Adipocyte (in vitro differentiated cells): ENCODE measurements at regions not wholly inside any gene's neighbourhood (a gene's known extent, or its start where the extent isn't known, plus 50 kb on each side); places are given as distances from the start of the nearest gene placed in this dataset.

Source experiments
- DNase-seq: peaks from one replicate; pipeline ENCODE4 v3.0.0-alpha.2; 2015; ENCODE audit warnings: low read depth
- H3K27me3 ChIP-seq: replicated peaks from 2 replicates; pipeline ENCODE4 v1.7.0; 2013; ENCODE audit warnings: mild to moderate bottlenecking, low read length, moderate library complexity; ENCODE audit not compliant: control insufficient read depth, insufficient read depth
- H3K36me3 ChIP-seq: 2 replicates; pipeline ENCODE4 v1.7.0; 2013; ENCODE audit warnings: low read length, mild to moderate bottlenecking, moderate library complexity; ENCODE audit not compliant: control insufficient read depth, insufficient read depth, severe bottlenecking
- H3K4me1 ChIP-seq: 2 replicates; pipeline ENCODE4 v1.7.0; 2013; ENCODE audit warnings: mild to moderate bottlenecking, low read length, moderate library complexity; ENCODE audit not compliant: control insufficient read depth, insufficient read depth
- H3K4me3 ChIP-seq: 2 replicates; pipeline ENCODE4 v1.7.0; 2013; ENCODE audit warnings: mild to moderate bottlenecking, low read length, moderate library complexity
- H3K9ac ChIP-seq: 2 replicates; pipeline ENCODE4 v1.7.0; 2013; ENCODE audit warnings: mild to moderate bottlenecking, low read length, moderate library complexity
- H3K9me3 ChIP-seq: 2 replicates; pipeline ENCODE4 v1.7.0; 2013; ENCODE audit warnings: mild to moderate bottlenecking, low read length, moderate library complexity; ENCODE audit not compliant: control insufficient read depth

GRCh38 chr2:12831016-12831415, 114.3 kb downstream of the TRIB2 start:
- H3K36me3 ChIP-seq: no peaks in the 10 kb centered on the region
- H3K9ac ChIP-seq: no peak overlapping the region
- no peak for DNase-seq
- H3K4me3 ChIP-seq: no peak overlapping the region
- no peaks in the 10 kb centered on the region for H3K4me1 ChIP-seq
- H3K27me3 ChIP-seq: no peaks in the 10 kb centered on the region
- H3K9me3 ChIP-seq: no peaks in the 10 kb centered on the region

- Histone ChIP-seq H3K9me3 (no peaks in the 10 kb centered on the region), H3K9ac (no peak overlapping the region), H3K36me3 (no peaks in the 10 kb centered on the region), H3K4me1 (no peaks in the 10 kb centered on the region), H3K27me3 (no peaks in the 10 kb centered on the region), H3K4me3 (no peak overlapping the region)
- no peak for DNase-seq
These were observed 117.5 kb downstream of the TRIB2 start for GRCh38 chr2:12834239-12834638.

GRCh38 chr2:12835733-12836132, 119.0 kb downstream of the TRIB2 start:
- H3K36me3 ChIP-seq: no peaks in the 10 kb centered on the region
- H3K9me3 ChIP-seq: no peaks in the 10 kb centered on the region
- no peak for DNase-seq
- H3K27me3 ChIP-seq: no peaks in the 10 kb centered on the region
- no peak overlapping the region for H3K9ac ChIP-seq
- no peaks in the 10 kb centered on the region for H3K4me1 ChIP-seq
- H3K4me3 ChIP-seq: no peak overlapping the region

GRCh38 chr2:12839339-12839738, 122.6 kb downstream of the TRIB2 start:
- no peaks in the 10 kb centered on the region for H3K36me3 ChIP-seq
- DNase-seq: no peak
- no peaks in the 10 kb centered on the region for H3K9me3 ChIP-seq
- no peaks in the 10 kb centered on the region for H3K4me1 ChIP-seq
- no peak overlapping the region for H3K4me3 ChIP-seq
- H3K9ac ChIP-seq: no peak overlapping the region
- no peaks in the 10 kb centered on the region for H3K27me3 ChIP-seq

- Histone ChIP-seq H3K4me1 (no peaks in the 10 kb centered on the region), H3K4me3 (no peak overlapping the region), H3K27me3 (no peaks in the 10 kb centered on the region), H3K9ac (no peak overlapping the region), H3K36me3 (no peaks in the 10 kb centered on the region), H3K9me3 (no peaks in the 10 kb centered on the region)
- no peak for DNase-seq
These were observed 124.3 kb downstream of the TRIB2 start for GRCh38 chr2:12841021-12841420.

GRCh38 chr2:12842917-12843316, 126.2 kb downstream of the TRIB2 start:
- Histone ChIP-seq H3K9me3 (no peaks in the 10 kb centered on the region), H3K9ac (no peak overlapping the region), H3K4me1 (no peaks in the 10 kb centered on the region), H3K27me3 (no peaks in the 10 kb centered on the region), H3K4me3 (no peak overlapping the region), H3K36me3 (no peaks in the 10 kb centered on the region)
- DNase-seq: no peak

- H3K4me3 ChIP-seq: no peak overlapping the region
- H3K4me1 ChIP-seq: peaks cover 2% of the 10 kb centered on the region
- H3K9me3 ChIP-seq: no peaks in the 10 kb centered on the region
- no peaks in the 10 kb centered on the region for H3K36me3 ChIP-seq
- H3K9ac ChIP-seq: no peak overlapping the region
- H3K27me3 ChIP-seq: no peaks in the 10 kb centered on the region
- no peak for DNase-seq
These were observed 127.8 kb downstream of the TRIB2 start for GRCh38 chr2:12844511-12844910.

GRCh38 chr2:12847694-12848575, 131.2 kb downstream of the TRIB2 start:
- Histone ChIP-seq H3K9me3 (no peaks in the 10 kb centered on the region), H3K4me3 (no peak overlapping the region), H3K36me3 (no peaks in the 10 kb centered on the region), H3K27me3 (no peaks in the 10 kb centered on the region), H3K4me1 (peaks cover 2% of the 10 kb centered on the region), H3K9ac (no peak overlapping the region)
- no peak for DNase-seq

- Histone ChIP-seq H3K4me1 (peaks cover 15% of the 10 kb centered on the region), H3K27me3 (no peaks in the 10 kb centered on the region)
- DNase-seq: no peak
These were observed 135.4 kb downstream of the TRIB2 start for GRCh38 chr2:12852135-12852534.

GRCh38 chr2:12854001-12854530, 137.3 kb downstream of the TRIB2 start:
- H3K4me1 ChIP-seq: peaks cover 31% of the 10 kb centered on the region
- no peak overlapping the region for H3K4me3 ChIP-seq
- H3K9me3 ChIP-seq: no peaks in the 10 kb centered on the region
- no peaks in the 10 kb centered on the region for H3K27me3 ChIP-seq
- H3K36me3 ChIP-seq: no peaks in the 10 kb centered on the region
- DNase-seq: no peak
- H3K9ac ChIP-seq: no peak overlapping the region

More at GRCh38 chr2:12852135-12852534, 135.4 kb downstream of the TRIB2 start:
- H3K9ac ChIP-seq: no peak overlapping the region
- no peaks in the 10 kb centered on the region for H3K9me3 ChIP-seq
- no peak overlapping the region for H3K4me3 ChIP-seq
- no peaks in the 10 kb centered on the region for H3K36me3 ChIP-seq

- DNase-seq: no peak
- peaks cover 3% of the 10 kb centered on the region for H3K9me3 ChIP-seq
- H3K4me1 ChIP-seq: peaks cover 32% of the 10 kb centered on the region
These were observed 138.8 kb downstream of the TRIB2 start for GRCh38 chr2:12855508-12855907.

More at GRCh38 chr2:12855508-12855907, 138.8 kb downstream of the TRIB2 start:
- Histone ChIP-seq H3K27me3 (no peaks in the 10 kb centered on the region), H3K36me3 (no peaks in the 10 kb centered on the region), H3K4me3 (no peak overlapping the region), H3K9ac (no peak overlapping the region)
